ENCODE measurements at regions not wholly inside any gene's neighbourhood (a gene's known extent, or its start where the extent isn't known, plus 50 kb on each side); places are given as distances from the start of the nearest gene placed in this dataset.

DNA sequence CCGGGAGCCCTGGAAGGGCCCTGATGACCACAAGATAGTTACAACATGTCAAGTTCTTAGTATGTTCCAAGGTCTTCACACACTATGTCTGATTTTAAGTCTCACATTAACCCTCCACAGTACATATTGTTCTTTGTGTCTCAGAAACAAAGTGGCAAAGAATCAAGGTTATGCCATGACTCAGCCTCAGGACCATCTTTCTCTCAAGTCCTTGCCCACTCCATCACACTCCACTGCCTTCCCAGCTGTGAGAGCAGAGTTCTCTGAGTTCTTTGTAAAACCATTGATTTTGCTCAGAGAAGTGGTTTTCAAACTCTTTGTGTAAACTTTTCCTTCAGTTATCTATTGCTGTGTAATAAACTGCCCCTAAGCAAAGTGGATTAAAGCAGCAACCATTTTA is 67.9 kb upstream of the C3orf80 start:
- intact Hi-C loops (cut with DNase I): no loop called here
- Histone ChIP-seq H3K9me3 (no peaks in the 10 kb centered on the region), H3K27me3 (no peaks in the 10 kb centered on the region), H3K4me3 (no peak overlapping the region), H3K36me3 (no peaks in the 10 kb centered on the region), H3K4me1 (no peaks in the 10 kb centered on the region), H3K27ac (no peak overlapping the region)
- no peak for ATAC-seq
- TF ChIP-seq, protein P1, sequence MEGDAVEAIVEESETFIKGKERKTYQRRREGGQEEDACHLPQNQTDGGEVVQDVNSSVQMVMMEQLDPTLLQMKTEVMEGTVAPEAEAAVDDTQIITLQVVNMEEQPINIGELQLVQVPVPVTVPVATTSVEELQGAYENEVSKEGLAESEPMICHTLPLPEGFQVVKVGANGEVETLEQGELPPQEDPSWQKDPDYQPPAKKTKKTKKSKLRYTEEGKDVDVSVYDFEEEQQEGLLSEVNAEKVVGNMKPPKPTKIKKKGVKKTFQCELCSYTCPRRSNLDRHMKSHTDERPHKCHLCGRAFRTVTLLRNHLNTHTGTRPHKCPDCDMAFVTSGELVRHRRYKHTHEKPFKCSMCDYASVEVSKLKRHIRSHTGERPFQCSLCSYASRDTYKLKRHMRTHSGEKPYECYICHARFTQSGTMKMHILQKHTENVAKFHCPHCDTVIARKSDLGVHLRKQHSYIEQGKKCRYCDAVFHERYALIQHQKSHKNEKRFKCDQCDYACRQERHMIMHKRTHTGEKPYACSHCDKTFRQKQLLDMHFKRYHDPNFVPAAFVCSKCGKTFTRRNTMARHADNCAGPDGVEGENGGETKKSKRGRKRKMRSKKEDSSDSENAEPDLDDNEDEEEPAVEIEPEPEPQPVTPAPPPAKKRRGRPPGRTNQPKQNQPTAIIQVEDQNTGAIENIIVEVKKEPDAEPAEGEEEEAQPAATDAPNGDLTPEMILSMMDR (IDR thresholded peaks at IDR 0.05): no peak
- no peak for DNase-seq

DNA sequence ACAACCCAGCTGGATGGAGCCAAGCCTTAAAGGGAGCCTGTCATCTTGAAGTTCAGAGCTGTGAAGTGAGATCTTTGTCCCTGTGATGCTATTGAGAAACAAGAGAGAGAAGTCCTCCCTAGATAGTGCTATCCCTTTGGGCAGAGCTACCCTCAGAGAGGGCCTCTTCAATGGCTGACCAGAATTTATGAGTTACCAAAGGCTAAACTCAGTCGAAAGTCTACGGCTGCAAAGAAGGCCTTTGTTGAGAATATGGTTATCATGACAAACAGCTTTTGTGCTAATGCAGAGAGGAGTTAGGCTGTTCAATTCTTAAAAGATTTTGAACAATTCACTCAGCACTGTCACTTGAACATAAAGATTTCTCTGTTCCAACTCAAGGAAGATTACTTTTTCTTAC is 65.9 kb upstream of the C3orf80 start:
- DNase-seq (no peak), ATAC-seq (no peak)
- Histone ChIP-seq H3K27ac (no peak overlapping the region), H3K4me1 (no peaks in the 10 kb centered on the region), H3K4me3 (no peak overlapping the region), H3K9me3 (no peaks in the 10 kb centered on the region), H3K27me3 (no peaks in the 10 kb centered on the region), H3K36me3 (no peaks in the 10 kb centered on the region)
- TF ChIP-seq, protein P1 (IDR thresholded peaks at IDR 0.05): no peak
- intact Hi-C loops (cut with DNase I): no loop called here

DNA sequence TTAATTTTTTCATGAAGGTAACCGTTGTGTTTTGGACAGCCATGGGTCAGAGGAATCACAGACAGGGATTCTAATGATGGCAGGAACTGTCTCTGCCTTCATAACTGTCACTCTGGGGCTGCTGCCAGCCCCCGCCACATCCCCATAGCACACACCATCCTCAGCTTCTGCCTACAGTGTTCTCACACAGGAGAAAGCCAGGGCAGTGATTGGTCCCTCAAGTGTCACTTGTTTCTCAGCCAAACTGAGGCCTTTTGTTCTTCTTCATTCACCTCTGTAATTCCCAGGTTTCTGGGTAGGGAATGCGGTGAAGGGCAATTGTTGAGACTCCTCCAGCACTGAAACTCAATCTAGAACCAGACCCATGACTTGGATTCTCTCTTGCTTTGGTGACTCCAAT is 65.4 kb upstream of the C3orf80 start:
- no peaks in the 10 kb centered on the region for H3K4me1 ChIP-seq
- ATAC-seq (no peak), DNase-seq (no peak)
- no peak overlapping the region for H3K27ac ChIP-seq
- intact Hi-C loops (cut with DNase I): loop anchor here in 1 of 2 donors (5.0 kb wide), 1 partner anchor 177 kb away; no protein-coding TSS in a partner anchor
- no peaks in the 10 kb centered on the region for H3K9me3 ChIP-seq
- no peaks in the 10 kb centered on the region for H3K36me3 ChIP-seq
- H3K4me3 ChIP-seq: no peak overlapping the region
- no peaks in the 10 kb centered on the region for H3K27me3 ChIP-seq
- TF ChIP-seq, protein P1 (IDR thresholded peaks at IDR 0.05): no peak

DNA sequence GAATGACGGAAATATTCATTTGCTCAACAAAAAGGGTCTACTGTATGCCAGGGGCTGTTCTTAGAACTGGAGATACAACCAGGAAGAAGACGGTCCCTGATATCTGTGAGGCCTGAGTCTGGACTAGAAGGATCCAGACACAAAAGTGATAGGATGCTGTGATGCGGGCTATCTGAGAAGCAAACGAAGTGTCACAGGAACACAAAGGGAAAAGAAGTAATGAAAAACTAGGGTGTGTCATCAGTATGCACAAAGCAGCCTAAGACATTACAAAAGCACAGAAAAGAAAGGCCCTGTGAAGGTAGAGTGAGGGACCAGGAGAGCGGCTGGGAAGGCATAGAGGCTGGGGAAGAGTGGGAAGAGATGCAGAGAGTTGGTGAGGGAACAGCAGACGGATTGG is 63.3 kb upstream of the C3orf80 start:
- H3K36me3 ChIP-seq: no peaks in the 10 kb centered on the region
- no peaks in the 10 kb centered on the region for H3K9me3 ChIP-seq
- DNase-seq (no peak), ATAC-seq (no peak)
- intact Hi-C loops (cut with DNase I): loop anchor here in 1 of 2 donors (5.0 kb wide), 1 partner anchor 175 kb away; no protein-coding TSS in a partner anchor
- H3K27ac ChIP-seq: no peak overlapping the region
- H3K4me1 ChIP-seq: no peaks in the 10 kb centered on the region
- H3K4me3 ChIP-seq: no peak overlapping the region
- no peaks in the 10 kb centered on the region for H3K27me3 ChIP-seq
- TF ChIP-seq, protein P1 (IDR thresholded peaks at IDR 0.05): no peak

DNA sequence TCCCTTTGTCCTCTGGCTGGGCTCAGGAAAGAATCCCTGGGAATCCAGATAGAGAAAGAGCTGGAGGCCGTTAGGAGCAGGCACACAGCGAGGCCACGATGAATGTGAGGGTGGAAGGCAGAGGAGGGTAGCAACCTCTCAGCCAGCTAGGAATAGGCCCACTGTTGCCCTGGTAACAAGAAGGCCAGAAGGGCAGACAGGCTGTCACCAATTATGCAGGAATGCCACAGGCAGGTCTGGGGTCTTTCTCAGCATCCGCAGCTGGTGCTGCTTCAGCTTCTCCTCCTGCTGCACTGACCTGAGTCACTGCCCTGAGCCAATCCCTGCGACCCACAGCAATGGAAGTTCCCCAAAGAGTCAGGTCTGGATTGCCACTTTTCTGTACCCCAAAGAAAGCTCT is 62.8 kb upstream of the C3orf80 start:
- TF ChIP-seq, protein P1 (IDR thresholded peaks at IDR 0.05): no peak
- intact Hi-C loops (cut with DNase I): loop anchor here in 1 of 2 donors (5.0 kb wide), 1 partner anchor 175 kb away; no protein-coding TSS in a partner anchor
- ATAC-seq: no peak
- Histone ChIP-seq H3K27me3 (no peaks in the 10 kb centered on the region), H3K27ac (no peak overlapping the region), H3K4me1 (no peaks in the 10 kb centered on the region), H3K4me3 (no peak overlapping the region), H3K36me3 (no peaks in the 10 kb centered on the region), H3K9me3 (no peaks in the 10 kb centered on the region)
- DNase-seq: no peak
